ENCODE measurements at regions not wholly inside any gene's neighbourhood (a gene's known extent, or its start where the extent isn't known, plus 50 kb on each side); places are given as distances from the start of the nearest gene placed in this dataset.

- no peak for TF ChIP-seq CTCF (IDR thresholded peaks at IDR 0.05)
- TF ChIP-seq POLR2A (IDR thresholded peaks at IDR 0.05) = no peak
Measured at GRCh38 chr9:108058135-108058814, 568.7 kb upstream of the KLF4 start.
